ENCODE measurements at regions not wholly inside any gene's neighbourhood (a gene's known extent, or its start where the extent isn't known, plus 50 kb on each side); places are given as distances from the start of the nearest gene placed in this dataset.
"Not testable (repeated sequence)": the region's sequence is repeated elsewhere in the genome, so short reads cannot be mapped to it uniquely, and the experiment has no call there.

DNA sequence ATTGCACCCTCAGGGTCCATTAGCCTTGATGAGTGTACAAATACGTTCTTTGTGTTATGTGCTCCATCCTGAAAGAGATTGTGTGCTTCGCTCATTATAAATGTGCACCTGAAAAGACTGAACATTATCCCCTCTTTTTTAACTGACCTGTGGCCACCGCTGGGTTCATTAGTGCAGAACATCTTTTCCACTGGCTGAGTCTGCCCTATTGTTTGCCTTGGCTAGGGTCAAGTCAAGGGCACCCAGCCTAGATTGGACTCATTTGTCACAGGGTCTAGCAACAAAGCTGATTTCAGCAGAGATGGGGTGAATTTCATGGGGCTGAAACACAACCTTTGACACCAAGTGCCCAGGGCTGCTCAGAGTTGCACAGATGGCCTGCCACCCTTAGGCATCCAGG is 764.1 kb upstream of the ARRDC3 start:
- no peaks in the 10 kb centered on the region for H3K36me3 ChIP-seq (replicated peaks; ENCODE audit: low read depth, low read length)
- H3K4me2 ChIP-seq (ENCODE audit: low read length) = no peak overlapping the region
- no peak overlapping the region for H2AFZ ChIP-seq (ENCODE audit: low read depth, low read length)

DNA sequence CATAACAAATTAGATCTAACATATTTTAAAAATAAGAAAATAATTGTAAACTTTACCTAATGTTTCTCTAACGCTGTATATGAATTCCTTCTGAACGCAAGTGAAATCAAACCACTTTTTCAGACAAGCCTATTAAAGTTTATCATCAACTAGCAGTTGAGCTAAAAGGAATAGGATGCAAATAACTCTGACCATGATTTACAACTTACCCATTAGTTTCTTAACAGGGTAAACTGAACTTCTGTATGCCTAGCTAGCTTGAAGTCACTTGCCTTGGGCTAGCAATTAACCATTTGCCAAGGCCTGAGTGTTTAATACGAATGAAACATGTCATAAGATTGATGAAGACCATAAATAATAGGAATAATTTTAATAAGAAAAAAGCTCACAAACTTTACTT is 762.7 kb upstream of the ARRDC3 start:
- TF ChIP-seq, protein P1, sequence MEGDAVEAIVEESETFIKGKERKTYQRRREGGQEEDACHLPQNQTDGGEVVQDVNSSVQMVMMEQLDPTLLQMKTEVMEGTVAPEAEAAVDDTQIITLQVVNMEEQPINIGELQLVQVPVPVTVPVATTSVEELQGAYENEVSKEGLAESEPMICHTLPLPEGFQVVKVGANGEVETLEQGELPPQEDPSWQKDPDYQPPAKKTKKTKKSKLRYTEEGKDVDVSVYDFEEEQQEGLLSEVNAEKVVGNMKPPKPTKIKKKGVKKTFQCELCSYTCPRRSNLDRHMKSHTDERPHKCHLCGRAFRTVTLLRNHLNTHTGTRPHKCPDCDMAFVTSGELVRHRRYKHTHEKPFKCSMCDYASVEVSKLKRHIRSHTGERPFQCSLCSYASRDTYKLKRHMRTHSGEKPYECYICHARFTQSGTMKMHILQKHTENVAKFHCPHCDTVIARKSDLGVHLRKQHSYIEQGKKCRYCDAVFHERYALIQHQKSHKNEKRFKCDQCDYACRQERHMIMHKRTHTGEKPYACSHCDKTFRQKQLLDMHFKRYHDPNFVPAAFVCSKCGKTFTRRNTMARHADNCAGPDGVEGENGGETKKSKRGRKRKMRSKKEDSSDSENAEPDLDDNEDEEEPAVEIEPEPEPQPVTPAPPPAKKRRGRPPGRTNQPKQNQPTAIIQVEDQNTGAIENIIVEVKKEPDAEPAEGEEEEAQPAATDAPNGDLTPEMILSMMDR (IDR thresholded peaks at IDR 0.05; ENCODE audit: low read depth, low read length) = no peak
- Histone ChIP-seq H3K36me3 (replicated peaks; ENCODE audit: low read depth, low read length) (no peaks in the 10 kb centered on the region), H3K27ac (ENCODE audit: low read length) (no peak overlapping the region), H3K4me3 (ENCODE audit: low read length) (no peak overlapping the region), H3K9me3 (ENCODE audit: insufficient read depth, low read length) (no peaks in the 10 kb centered on the region), H2AFZ (ENCODE audit: low read depth, low read length) (no peak overlapping the region), H3K4me1 (ENCODE audit: low read length) (peaks cover 9% of the 10 kb centered on the region), H3K9ac (ENCODE audit: low read length) (no peak overlapping the region), H3K79me2 (ENCODE audit: low read length) (no peaks in the 10 kb centered on the region), H4K20me1 (ENCODE audit: insufficient read depth, low read length) (no peaks in the 10 kb centered on the region), H3K4me2 (ENCODE audit: low read length) (no peak overlapping the region), H3K27me3 (ENCODE audit: low read depth, low read length) (no peaks in the 10 kb centered on the region)

More for the DNA sequence above, 764.1 kb upstream of the ARRDC3 start:
- Histone ChIP-seq H3K4me1 (ENCODE audit: low read length) (peaks cover 9% of the 10 kb centered on the region), H3K9me3 (ENCODE audit: insufficient read depth, low read length) (no peaks in the 10 kb centered on the region), H3K79me2 (ENCODE audit: low read length) (no peaks in the 10 kb centered on the region), H4K20me1 (ENCODE audit: insufficient read depth, low read length) (no peaks in the 10 kb centered on the region), H3K27ac (ENCODE audit: low read length) (no peak overlapping the region), H3K9ac (ENCODE audit: low read length) (no peak overlapping the region), H3K27me3 (ENCODE audit: low read depth, low read length) (no peaks in the 10 kb centered on the region), H3K4me3 (ENCODE audit: low read length) (no peak overlapping the region)
- TF ChIP-seq EZH2phosphoT487 (IDR thresholded peaks at IDR 0.05; ENCODE audit: low read depth) = no peak
- TF ChIP-seq, protein P1 (IDR thresholded peaks at IDR 0.05; ENCODE audit: low read depth, low read length) = no peak

GRCh38 chr5:92144824-92145223 is 761.7 kb upstream of the ARRDC3 start:
- H3K27me3 ChIP-seq (ENCODE audit: low read depth, low read length) = no peaks in the 10 kb centered on the region
- H3K9ac ChIP-seq (ENCODE audit: low read length) = no peak overlapping the region
- no peak overlapping the region for H3K27ac ChIP-seq (ENCODE audit: low read length)
- H3K4me1 ChIP-seq (ENCODE audit: low read length) = peaks cover 9% of the 10 kb centered on the region
- no peak overlapping the region for H3K4me3 ChIP-seq (ENCODE audit: low read length)
- H3K4me2 ChIP-seq (ENCODE audit: low read length) = peak overlapping the region; percentile 36
- H4K20me1 ChIP-seq (ENCODE audit: insufficient read depth, low read length) = no peaks in the 10 kb centered on the region
- H3K36me3 ChIP-seq (replicated peaks; ENCODE audit: low read depth, low read length) = no peaks in the 10 kb centered on the region
- H3K9me3 ChIP-seq (ENCODE audit: insufficient read depth, low read length) = no peaks in the 10 kb centered on the region
- TF ChIP-seq, protein P1 (IDR thresholded peaks at IDR 0.05; ENCODE audit: low read depth, low read length) = no peak
- TF ChIP-seq EZH2phosphoT487 (IDR thresholded peaks at IDR 0.05; ENCODE audit: low read depth) = no peak
- no peak overlapping the region for H2AFZ ChIP-seq (ENCODE audit: low read depth, low read length)
- no peaks in the 10 kb centered on the region for H3K79me2 ChIP-seq (ENCODE audit: low read length)

DNA sequence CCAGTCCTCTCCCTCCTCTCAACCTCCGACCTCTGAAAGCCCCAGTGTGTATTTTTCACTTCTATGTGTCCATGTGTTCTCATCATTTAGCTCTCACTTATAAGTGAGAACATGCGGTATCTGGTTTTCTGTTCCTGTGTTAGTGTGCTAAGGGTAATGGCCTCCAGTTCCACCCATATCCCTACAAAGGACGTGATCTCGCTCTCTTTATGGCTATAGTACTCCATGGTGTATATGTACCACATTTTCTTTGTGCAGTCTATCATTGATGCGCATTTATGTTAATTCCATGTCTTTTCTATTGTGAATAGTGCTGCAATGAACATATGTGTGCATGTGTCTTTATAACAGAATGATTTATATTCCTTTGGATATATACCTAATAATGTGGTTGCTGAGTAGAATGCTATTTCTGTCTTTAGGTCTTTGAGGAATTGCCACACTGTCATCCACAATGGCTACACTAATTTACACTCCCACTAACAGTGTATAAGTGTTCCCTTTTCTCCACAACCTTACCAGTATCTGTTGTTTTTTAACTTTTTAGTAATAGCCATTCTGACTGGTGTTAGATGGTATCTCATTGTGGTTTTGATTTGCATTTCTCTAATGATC is 749.3 kb upstream of the ARRDC3 start:
- H3K4me3 ChIP-seq (ENCODE audit: low read length); H3K79me2 ChIP-seq (ENCODE audit: low read length); H3K9ac ChIP-seq (ENCODE audit: low read length); H3K27me3 ChIP-seq (ENCODE audit: low read depth, low read length); H2AFZ ChIP-seq (ENCODE audit: low read depth, low read length); H4K20me1 ChIP-seq (ENCODE audit: insufficient read depth, low read length); H3K36me3 ChIP-seq (replicated peaks; ENCODE audit: low read depth, low read length); H3K4me2 ChIP-seq (ENCODE audit: low read length); H3K4me1 ChIP-seq (ENCODE audit: low read length); H3K27ac ChIP-seq (ENCODE audit: low read length); H3K9me3 ChIP-seq (ENCODE audit: insufficient read depth, low read length): not testable (repeated sequence)

DNA sequence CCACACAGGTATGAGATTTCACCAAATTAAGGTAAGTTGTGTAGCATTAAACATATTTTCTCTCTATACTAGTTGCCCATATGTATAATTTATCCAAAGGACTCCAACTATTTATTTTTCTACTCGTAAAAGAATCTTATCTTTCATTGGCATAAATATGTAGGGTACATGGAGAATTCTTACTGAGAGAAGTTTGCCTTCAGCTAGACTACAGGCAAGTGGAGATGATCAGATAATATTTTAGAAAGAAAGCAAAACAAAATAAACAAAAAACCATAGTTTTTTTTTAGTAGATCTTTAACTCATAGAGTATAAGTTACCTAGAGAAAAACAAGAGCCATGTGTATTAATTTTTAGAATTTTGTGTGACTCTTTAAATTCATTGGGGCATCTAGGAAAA is 743.1 kb upstream of the ARRDC3 start:
- TF ChIP-seq, protein P1 (IDR thresholded peaks at IDR 0.05; ENCODE audit: low read depth, low read length) = no peak
- no peak for TF ChIP-seq EZH2phosphoT487 (IDR thresholded peaks at IDR 0.05; ENCODE audit: low read depth)
- Histone ChIP-seq H3K9me3 (ENCODE audit: insufficient read depth, low read length) (no peaks in the 10 kb centered on the region), H3K4me1 (ENCODE audit: low read length) (no peaks in the 10 kb centered on the region), H3K79me2 (ENCODE audit: low read length) (no peaks in the 10 kb centered on the region), H3K36me3 (replicated peaks; ENCODE audit: low read depth, low read length) (no peaks in the 10 kb centered on the region), H3K27ac (ENCODE audit: low read length) (no peak overlapping the region), H2AFZ (ENCODE audit: low read depth, low read length) (no peak overlapping the region), H4K20me1 (ENCODE audit: insufficient read depth, low read length) (no peaks in the 10 kb centered on the region), H3K4me3 (ENCODE audit: low read length) (no peak overlapping the region), H3K9ac (ENCODE audit: low read length) (no peak overlapping the region), H3K4me2 (ENCODE audit: low read length) (no peak overlapping the region), H3K27me3 (ENCODE audit: low read depth, low read length) (no peaks in the 10 kb centered on the region)

Measured in OCI-LY3 (cell line).